Type B pancreatic cell (in vitro differentiated cells): ENCODE measurements at regions not wholly inside any gene's neighbourhood (a gene's known extent, or its start where the extent isn't known, plus 50 kb on each side); places are given as distances from the start of the nearest gene placed in this dataset.

Experiments
- DNase-seq: peaks from one replicate; pipeline ENCODE4 v3.0.0; 2021; ENCODE audit warnings: mixed read lengths; ENCODE audit not compliant: unreplicated experiment; ENCODE audit errors: extremely low spot score
- H3K27ac Mint-ChIP-seq: 2 replicates; pipeline ENCODE4 v1.8.0; 2021; ENCODE audit warnings: mild to moderate bottlenecking, mixed read lengths
- H3K27me3 Mint-ChIP-seq: 2 replicates; pipeline ENCODE4 v1.8.0; 2021; ENCODE audit warnings: mixed read lengths
- H3K36me3 Mint-ChIP-seq: 2 replicates; pipeline ENCODE4 v1.8.0; 2021; ENCODE audit warnings: mixed read lengths
- H3K4me1 Mint-ChIP-seq: one replicate; pipeline ENCODE4 v1.8.0; 2021; ENCODE audit warnings: mixed read lengths; ENCODE audit not compliant: unreplicated experiment
- H3K4me3 Mint-ChIP-seq: 2 replicates; pipeline ENCODE4 v1.8.0; 2021; ENCODE audit warnings: mild to moderate bottlenecking, mixed read lengths
- H3K9me3 Mint-ChIP-seq: 2 replicates; pipeline ENCODE4 v1.8.0; 2021; ENCODE audit warnings: mixed read lengths
- TF ChIP-seq, protein P1 (sequence below): fragments of 200-600 bp; sonication (generic); conservative IDR thresholded peaks from 2 replicates; pipeline ENCODE4 v1.5.0; 2021; ENCODE audit warnings: antibody characterized with exemption, mild to moderate bottlenecking

DNA sequence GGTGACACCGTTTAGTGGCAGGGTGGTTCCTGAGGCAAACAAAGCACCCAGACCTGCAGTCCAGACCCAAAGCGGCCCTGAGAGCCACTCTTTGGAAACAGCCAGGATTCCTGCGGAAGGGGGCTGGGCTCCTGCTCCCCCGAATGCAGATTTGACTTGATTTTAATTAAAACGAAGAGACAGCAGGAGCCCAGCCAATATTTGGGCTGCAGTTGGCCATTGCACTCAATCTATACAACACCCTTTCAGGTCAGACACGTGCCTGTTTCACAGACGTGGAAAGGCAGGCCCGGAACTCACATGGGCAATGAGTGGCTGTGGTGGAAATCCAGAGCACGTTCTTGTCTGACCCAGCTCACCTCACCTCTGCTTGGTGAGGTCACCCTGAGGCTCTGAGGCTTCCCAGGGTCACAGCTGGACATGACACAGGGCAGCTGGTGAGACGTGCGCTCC, 122.4 kb downstream of the NDUFA10 start:
- Mint-ChIP-seq H3K9me3 (no peaks in the 10 kb centered on the region), H3K4me3 (no peak overlapping the region), H3K27ac (no peak overlapping the region), H3K27me3 (peaks cover 8% of the 10 kb centered on the region), H3K4me1 (no peaks in the 10 kb centered on the region), H3K36me3 (no peaks in the 10 kb centered on the region)
- no peak for DNase-seq
- TF ChIP-seq, protein P1, sequence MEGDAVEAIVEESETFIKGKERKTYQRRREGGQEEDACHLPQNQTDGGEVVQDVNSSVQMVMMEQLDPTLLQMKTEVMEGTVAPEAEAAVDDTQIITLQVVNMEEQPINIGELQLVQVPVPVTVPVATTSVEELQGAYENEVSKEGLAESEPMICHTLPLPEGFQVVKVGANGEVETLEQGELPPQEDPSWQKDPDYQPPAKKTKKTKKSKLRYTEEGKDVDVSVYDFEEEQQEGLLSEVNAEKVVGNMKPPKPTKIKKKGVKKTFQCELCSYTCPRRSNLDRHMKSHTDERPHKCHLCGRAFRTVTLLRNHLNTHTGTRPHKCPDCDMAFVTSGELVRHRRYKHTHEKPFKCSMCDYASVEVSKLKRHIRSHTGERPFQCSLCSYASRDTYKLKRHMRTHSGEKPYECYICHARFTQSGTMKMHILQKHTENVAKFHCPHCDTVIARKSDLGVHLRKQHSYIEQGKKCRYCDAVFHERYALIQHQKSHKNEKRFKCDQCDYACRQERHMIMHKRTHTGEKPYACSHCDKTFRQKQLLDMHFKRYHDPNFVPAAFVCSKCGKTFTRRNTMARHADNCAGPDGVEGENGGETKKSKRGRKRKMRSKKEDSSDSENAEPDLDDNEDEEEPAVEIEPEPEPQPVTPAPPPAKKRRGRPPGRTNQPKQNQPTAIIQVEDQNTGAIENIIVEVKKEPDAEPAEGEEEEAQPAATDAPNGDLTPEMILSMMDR = no peak

DNA sequence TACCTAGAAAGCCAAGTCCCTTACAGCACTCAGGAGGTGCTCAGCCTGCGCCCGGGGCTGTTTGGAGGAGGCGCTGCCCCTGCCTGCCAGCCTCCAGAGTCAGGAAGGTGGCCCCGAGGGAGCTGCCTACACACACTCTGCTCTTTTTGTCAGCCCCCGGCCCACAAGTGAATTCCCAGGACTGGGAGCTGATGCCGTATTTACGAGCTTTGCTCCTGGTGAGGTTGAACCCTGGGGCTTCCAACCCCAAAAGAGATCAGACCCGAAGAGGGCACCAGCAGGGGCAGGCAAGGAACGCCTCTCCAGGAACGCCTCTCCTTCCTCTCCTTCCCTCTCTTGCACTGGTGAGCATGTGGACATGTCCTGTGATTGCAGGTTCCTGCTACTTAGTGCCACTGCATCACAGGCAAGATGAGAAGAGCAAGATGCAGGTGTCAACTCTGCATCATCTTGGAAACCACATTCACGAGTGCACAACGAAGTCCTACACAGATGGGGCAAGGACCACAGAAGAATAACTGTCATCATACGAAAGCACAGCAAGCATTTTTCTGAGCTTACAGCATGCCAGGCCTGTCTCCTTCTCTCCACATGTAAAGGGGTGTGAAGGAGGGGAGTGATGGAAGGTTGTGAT, 126.7 kb downstream of the NDUFA10 start:
- Mint-ChIP-seq H3K9me3 (no peaks in the 10 kb centered on the region), H3K27me3 (peaks cover 35% of the 10 kb centered on the region), H3K27ac (no peak overlapping the region), H3K4me3 (no peak overlapping the region), H3K36me3 (no peaks in the 10 kb centered on the region), H3K4me1 (no peaks in the 10 kb centered on the region)
- TF ChIP-seq, protein P1 = no peak
- peak; percentile 32 for DNase-seq

DNA sequence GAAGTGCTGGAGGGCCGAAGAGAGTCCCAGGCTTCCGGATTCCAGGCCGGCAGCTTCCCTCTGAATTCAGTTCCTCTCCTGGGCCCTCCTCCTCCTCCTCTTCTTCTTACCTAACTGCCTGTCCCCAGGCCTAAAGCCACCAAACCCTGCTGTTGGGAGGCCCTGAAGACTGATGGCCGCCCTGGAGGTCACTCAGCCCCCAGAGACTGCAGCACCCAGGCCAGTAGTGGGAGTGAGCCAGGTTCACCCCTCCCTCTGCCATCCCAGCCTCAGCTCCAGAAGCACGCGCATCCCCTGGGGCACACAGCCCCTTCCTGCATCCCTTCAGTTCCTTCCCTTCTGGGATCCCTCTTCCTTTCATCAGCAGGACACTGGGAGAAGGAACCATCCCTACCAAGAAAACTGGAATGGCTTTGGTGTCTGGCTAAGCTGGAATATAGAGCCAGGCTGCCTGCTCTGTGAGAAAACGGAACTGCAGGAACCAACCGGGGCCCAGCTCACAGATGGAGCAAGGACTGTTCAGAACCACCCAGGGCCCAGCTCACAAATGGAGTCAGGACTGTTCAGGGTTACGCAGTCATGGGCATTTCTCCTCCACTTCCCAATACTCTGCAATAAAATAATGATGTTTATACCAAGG, 127.4 kb downstream of the NDUFA10 start:
- TF ChIP-seq, protein P1 = no peak
- no peak overlapping the region for H3K27ac Mint-ChIP-seq
- DNase-seq = peak; percentile 47
- no peak overlapping the region for H3K4me3 Mint-ChIP-seq
- H3K9me3 Mint-ChIP-seq = no peaks in the 10 kb centered on the region
- H3K4me1 Mint-ChIP-seq = no peaks in the 10 kb centered on the region
- peaks cover 40% of the 10 kb centered on the region for H3K27me3 Mint-ChIP-seq
- H3K36me3 Mint-ChIP-seq = no peaks in the 10 kb centered on the region

DNA sequence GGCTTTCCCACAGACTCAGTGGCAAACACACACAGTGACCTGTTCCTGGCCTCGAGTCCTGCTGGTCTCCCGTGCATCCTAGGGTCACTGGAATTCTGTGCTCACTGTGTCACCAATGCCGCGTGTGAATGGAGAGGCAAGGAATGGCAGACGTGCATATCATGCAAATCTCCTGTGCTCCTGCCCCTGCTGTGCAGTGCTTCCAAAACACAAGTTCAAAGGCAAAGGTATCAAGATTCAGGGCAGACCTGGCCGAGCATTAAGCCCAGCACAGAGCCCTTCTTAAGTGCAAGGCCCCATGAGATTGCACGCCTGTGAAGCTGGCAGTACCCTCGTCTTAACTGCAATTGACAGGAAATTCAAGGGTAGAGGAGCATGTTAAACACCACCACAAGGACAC, 129.1 kb downstream of the NDUFA10 start:
- Mint-ChIP-seq H3K36me3 (no peaks in the 10 kb centered on the region), H3K9me3 (no peaks in the 10 kb centered on the region), H3K27ac (no peak overlapping the region), H3K4me3 (no peak overlapping the region), H3K4me1 (no peaks in the 10 kb centered on the region), H3K27me3 (peaks cover 38% of the 10 kb centered on the region)
- TF ChIP-seq, protein P1 = no peak
- DNase-seq = peak; percentile 42

DNA sequence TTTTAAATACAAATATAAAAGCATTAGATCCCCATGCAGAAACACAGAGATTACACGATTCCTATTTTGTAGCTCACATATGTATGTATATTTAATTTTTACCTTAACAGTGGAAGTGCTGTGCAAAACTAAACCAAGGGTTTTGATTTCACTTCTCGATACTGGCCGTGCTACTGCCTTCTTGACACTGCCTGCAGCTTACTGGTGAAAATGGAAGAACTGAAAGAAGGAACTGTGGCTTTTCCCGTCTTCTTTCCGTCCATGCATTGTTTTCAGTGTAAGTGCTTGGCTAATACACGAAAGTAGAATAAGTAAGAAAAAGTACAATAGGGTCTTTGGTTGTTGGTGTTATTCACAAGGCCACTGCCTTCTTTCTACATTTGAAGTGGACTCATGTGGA, 129.5 kb downstream of the NDUFA10 start:
- Mint-ChIP-seq H3K36me3 (no peaks in the 10 kb centered on the region), H3K27me3 (peaks cover 38% of the 10 kb centered on the region), H3K4me1 (no peaks in the 10 kb centered on the region), H3K4me3 (no peak overlapping the region), H3K27ac (no peak overlapping the region), H3K9me3 (no peaks in the 10 kb centered on the region)
- DNase-seq = no peak
- TF ChIP-seq, protein P1 = no peak
